ENCODE measurements at regions not wholly inside any gene's neighbourhood (a gene's known extent, or its start where the extent isn't known, plus 50 kb on each side); places are given as distances from the start of the nearest gene placed in this dataset.

- TF ChIP-seq POLR2AphosphoS5 (IDR thresholded peaks at IDR 0.05; ENCODE audit: low read depth, low read length) (no peak), POLR2A (IDR thresholded peaks at IDR 0.05; ENCODE audit: low read depth, low read length) (no peak), TAF1 (IDR thresholded peaks at IDR 0.05; ENCODE audit: borderline replicate concordance, low read depth, low read length) (no peak)
These were observed 299.7 kb upstream of the PRDM1 start for GRCh38 chr6:105786449-105786848.

All from GM12892 (cell line).